GM21619 (cell line): ENCODE measurements at regions not wholly inside any gene's neighbourhood (a gene's known extent, or its start where the extent isn't known, plus 50 kb on each side); places are given as distances from the start of the nearest gene placed in this dataset.

ENCODE experiments used
- ATAC-seq: cut with Tn5 transposase; IDR thresholded peaks from one replicate; pipeline ENCODE4 v1.9.1; 2021; ENCODE audit not compliant: unreplicated experiment

- ATAC-seq: no peak
These were observed 76.0 kb downstream of the ATPSCKMT start for GRCh38 chr5:10173716-10174115.

- no peak for ATAC-seq
These were observed 77.4 kb downstream of the ATPSCKMT start for GRCh38 chr5:10172247-10172646.

- ATAC-seq: no peak
These were observed 80.3 kb downstream of the ATPSCKMT start for GRCh38 chr5:10169359-10169758.

GRCh38 chr5:10168254-10168653 is 81.4 kb downstream of the ATPSCKMT start:
- no peak for ATAC-seq

GRCh38 chr5:10167806-10168205 is 81.9 kb downstream of the ATPSCKMT start:
- ATAC-seq: no peak

GRCh38 chr5:10166392-10166791 is 83.3 kb downstream of the ATPSCKMT start:
- ATAC-seq: no peak

GRCh38 chr5:10162468-10162867 is 87.2 kb downstream of the ATPSCKMT start:
- ATAC-seq: no peak

GRCh38 chr5:10161778-10162177 is 87.9 kb downstream of the ATPSCKMT start:
- no peak for ATAC-seq

- ATAC-seq: no peak
These were observed 89.4 kb downstream of the ATPSCKMT start for GRCh38 chr5:10160241-10160640.

GRCh38 chr5:10158886-10159285 is 90.8 kb downstream of the ATPSCKMT start:
- no peak for ATAC-seq

GRCh38 chr5:10157085-10157669 is 92.5 kb downstream of the ATPSCKMT start:
- no peak for ATAC-seq

GRCh38 chr5:10155897-10156667 is 93.6 kb downstream of the ATPSCKMT start:
- ATAC-seq: no peak

GRCh38 chr5:10153808-10154537 is 95.7 kb downstream of the ATPSCKMT start:
- no peak for ATAC-seq

- ATAC-seq: no peak
These were observed 96.3 kb downstream of the ATPSCKMT start for GRCh38 chr5:10153394-10153793.

- ATAC-seq: no peak
These were observed 98.0 kb downstream of the ATPSCKMT start for GRCh38 chr5:10151656-10152055.

- no peak for ATAC-seq
These were observed 99.8 kb downstream of the ATPSCKMT start for GRCh38 chr5:10149911-10150310.

GRCh38 chr5:10145923-10146401 is 103.7 kb downstream of the ATPSCKMT start:
- no peak for ATAC-seq

GRCh38 chr5:10144040-10144439 is 105.6 kb downstream of the ATPSCKMT start:
- no peak for ATAC-seq

GRCh38 chr5:10140195-10140973 is 109.3 kb downstream of the ATPSCKMT start:
- ATAC-seq: no peak

GRCh38 chr5:10138395-10139057 is 111.2 kb downstream of the ATPSCKMT start:
- no peak for ATAC-seq

GRCh38 chr5:10133830-10134229 is 115.9 kb downstream of the ATPSCKMT start:
- ATAC-seq: no peak
